ENCODE measurements at regions not wholly inside any gene's neighbourhood (a gene's known extent, or its start where the extent isn't known, plus 50 kb on each side); places are given as distances from the start of the nearest gene placed in this dataset.

DNA sequence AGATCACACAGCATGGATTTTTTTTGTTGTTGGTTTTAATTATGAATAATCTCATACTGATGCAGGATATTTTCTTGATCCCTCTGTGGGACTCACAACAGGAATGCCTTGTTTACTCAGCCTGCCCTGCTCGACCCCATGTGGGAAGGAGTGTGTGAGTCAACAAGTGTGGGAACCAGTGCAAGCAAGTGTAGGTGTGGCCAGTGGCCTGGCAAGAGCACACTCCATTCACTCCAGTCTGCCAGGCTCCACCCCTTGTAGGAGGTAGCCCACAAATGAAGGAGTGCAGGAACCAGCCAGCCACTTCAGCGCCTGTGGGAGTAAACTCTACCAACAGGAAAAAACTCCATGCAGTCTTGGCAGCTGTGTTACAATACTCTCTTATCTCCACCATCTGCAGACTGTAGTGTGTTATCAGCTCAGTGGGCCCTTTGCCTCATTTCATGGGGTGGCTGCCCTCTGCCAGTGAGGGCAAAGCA, 393.6 kb downstream of the OTOL1 start:
- TF ChIP-seq, protein P1, sequence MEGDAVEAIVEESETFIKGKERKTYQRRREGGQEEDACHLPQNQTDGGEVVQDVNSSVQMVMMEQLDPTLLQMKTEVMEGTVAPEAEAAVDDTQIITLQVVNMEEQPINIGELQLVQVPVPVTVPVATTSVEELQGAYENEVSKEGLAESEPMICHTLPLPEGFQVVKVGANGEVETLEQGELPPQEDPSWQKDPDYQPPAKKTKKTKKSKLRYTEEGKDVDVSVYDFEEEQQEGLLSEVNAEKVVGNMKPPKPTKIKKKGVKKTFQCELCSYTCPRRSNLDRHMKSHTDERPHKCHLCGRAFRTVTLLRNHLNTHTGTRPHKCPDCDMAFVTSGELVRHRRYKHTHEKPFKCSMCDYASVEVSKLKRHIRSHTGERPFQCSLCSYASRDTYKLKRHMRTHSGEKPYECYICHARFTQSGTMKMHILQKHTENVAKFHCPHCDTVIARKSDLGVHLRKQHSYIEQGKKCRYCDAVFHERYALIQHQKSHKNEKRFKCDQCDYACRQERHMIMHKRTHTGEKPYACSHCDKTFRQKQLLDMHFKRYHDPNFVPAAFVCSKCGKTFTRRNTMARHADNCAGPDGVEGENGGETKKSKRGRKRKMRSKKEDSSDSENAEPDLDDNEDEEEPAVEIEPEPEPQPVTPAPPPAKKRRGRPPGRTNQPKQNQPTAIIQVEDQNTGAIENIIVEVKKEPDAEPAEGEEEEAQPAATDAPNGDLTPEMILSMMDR (IDR thresholded peaks at IDR 0.05), result no peak
- TF ChIP-seq POLR2AphosphoS5 (IDR thresholded peaks at IDR 0.05), result no peak
- TF ChIP-seq POLR2A (IDR thresholded peaks at IDR 0.05), result no peak
- TF ChIP-seq EP300 (IDR thresholded peaks at IDR 0.05), result no peak

All from upper lobe of left lung (tissue), 4 donors.